DOHH2 (cell line): ENCODE measurements at regions not wholly inside any gene's neighbourhood (a gene's known extent, or its start where the extent isn't known, plus 50 kb on each side); places are given as distances from the start of the nearest gene placed in this dataset.

Experiments used
- CTCF ChIP-seq: fragments of 200-600 bp; sonication (generic); IDR thresholded peaks from one replicate; pipeline ENCODE4 v1.5.1; 2014; ENCODE audit warnings: antibody characterized with exemption, mild to moderate bottlenecking, low read depth, low read length; ENCODE audit not compliant: poor library complexity, severe bottlenecking
- EZH2phosphoT487 ChIP-seq: fragments of 200-600 bp; sonication (generic); IDR thresholded peaks from 2 replicates; pipeline ENCODE4 v1.6.1; 2017; ENCODE audit warnings: borderline replicate concordance, mild to moderate bottlenecking, antibody characterized with exemption, low read length, moderate library complexity, mixed read lengths

DNA sequence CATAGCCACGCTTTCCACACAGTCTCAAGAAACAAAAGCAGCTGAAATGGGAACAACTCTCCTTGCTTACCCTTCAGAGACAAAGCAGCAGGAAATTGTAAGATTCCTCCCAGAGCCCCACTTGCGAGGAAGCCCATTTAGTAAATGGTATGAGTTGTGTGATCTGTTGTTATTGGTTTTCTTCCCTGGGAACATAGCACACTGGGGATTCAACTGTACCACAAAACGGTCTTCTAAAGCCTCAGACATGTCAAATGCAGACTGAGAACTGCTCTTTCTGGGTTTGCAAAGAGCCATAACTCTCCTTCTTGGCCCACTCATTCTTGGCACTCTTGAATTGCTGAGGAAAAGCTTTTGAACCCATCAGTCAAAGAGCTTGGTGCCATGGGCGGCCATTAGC, 101.0 kb upstream of the COL8A1 start:
- TF ChIP-seq CTCF (no peak), EZH2phosphoT487 (no peak)
